ENCODE measurements at regions not wholly inside any gene's neighbourhood (a gene's known extent, or its start where the extent isn't known, plus 50 kb on each side); places are given as distances from the start of the nearest gene placed in this dataset.

DNA sequence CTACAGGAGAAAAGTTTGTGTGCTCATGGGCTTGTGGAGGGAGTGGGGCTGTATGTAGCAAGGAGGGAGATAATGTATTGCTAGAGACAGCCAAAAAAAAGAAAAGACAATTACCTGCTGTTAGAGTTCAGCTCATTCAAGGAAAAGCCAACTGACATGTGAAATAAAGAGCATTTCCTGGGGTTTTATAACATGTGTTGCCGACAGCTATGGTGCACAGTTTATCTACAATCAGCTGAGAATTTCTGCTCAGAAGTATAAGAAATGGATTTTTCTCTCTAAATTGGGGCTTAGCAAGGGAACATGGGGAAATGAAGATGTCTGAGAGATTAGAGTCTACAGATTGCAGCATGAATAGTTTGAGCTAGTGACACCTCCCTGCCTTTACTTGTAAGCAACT lies 674.1 kb downstream of the SUCLG1 start:
- no peak for TF ChIP-seq POLR2AphosphoS5 (IDR thresholded peaks at IDR 0.05)
- no peak for TF ChIP-seq POLR2A (IDR thresholded peaks at IDR 0.05)
- TF ChIP-seq, protein P1, sequence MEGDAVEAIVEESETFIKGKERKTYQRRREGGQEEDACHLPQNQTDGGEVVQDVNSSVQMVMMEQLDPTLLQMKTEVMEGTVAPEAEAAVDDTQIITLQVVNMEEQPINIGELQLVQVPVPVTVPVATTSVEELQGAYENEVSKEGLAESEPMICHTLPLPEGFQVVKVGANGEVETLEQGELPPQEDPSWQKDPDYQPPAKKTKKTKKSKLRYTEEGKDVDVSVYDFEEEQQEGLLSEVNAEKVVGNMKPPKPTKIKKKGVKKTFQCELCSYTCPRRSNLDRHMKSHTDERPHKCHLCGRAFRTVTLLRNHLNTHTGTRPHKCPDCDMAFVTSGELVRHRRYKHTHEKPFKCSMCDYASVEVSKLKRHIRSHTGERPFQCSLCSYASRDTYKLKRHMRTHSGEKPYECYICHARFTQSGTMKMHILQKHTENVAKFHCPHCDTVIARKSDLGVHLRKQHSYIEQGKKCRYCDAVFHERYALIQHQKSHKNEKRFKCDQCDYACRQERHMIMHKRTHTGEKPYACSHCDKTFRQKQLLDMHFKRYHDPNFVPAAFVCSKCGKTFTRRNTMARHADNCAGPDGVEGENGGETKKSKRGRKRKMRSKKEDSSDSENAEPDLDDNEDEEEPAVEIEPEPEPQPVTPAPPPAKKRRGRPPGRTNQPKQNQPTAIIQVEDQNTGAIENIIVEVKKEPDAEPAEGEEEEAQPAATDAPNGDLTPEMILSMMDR (IDR thresholded peaks at IDR 0.05): no peak

Measured in breast epithelium (tissue), 3 donors.